ENCODE measurements at regions not wholly inside any gene's neighbourhood (a gene's known extent, or its start where the extent isn't known, plus 50 kb on each side); places are given as distances from the start of the nearest gene placed in this dataset.

- Histone ChIP-seq H3K36me3 (no peaks in the 10 kb centered on the region), H3K4me3 (no peak overlapping the region), H3K4me1 (replicated peaks) (peaks cover 7% of the 10 kb centered on the region), H3K27me3 (replicated peaks; ENCODE audit: insufficient read depth) (no peaks in the 10 kb centered on the region), H3K9me3 (no peaks in the 10 kb centered on the region), H3K27ac (no peak overlapping the region)
- TF ChIP-seq POLR2AphosphoS5 (IDR thresholded peaks at IDR 0.05) (no peak), CTCF (IDR thresholded peaks at IDR 0.05) (no peak), POLR2A (IDR thresholded peaks at IDR 0.05) (no peak)
- under 1% methylated on average over 4 of the region's 4 CpGs for WGBS
- peak; percentile 25 for DNase-seq (ENCODE audit: low spot score)
- intact Hi-C loops (cut with DNase I) = loop anchor here (2.0 to 5.0 kb wide), 4 partner anchors 150 to 533 kb away; no protein-coding TSS in a partner anchor
Measured at GRCh38 chr13:74287724-74288169, 153.5 kb upstream of the KLF12 start.

- no peak for DNase-seq (ENCODE audit: low spot score)
- Histone ChIP-seq H3K27me3 (replicated peaks; ENCODE audit: insufficient read depth) (no peaks in the 10 kb centered on the region), H3K4me3 (no peak overlapping the region), H3K4me1 (replicated peaks) (no peaks in the 10 kb centered on the region), H3K9me3 (no peaks in the 10 kb centered on the region), H3K27ac (no peak overlapping the region), H3K36me3 (no peaks in the 10 kb centered on the region)
- TF ChIP-seq POLR2AphosphoS5 (IDR thresholded peaks at IDR 0.05) (no peak), POLR2A (IDR thresholded peaks at IDR 0.05) (no peak), CTCF (IDR thresholded peaks at IDR 0.05) (no peak)
- WGBS = 90% methylated on average over 1 of the region's 1 CpG
- intact Hi-C loops (cut with DNase I) = no loop called here
Measured at GRCh38 chr13:74280795-74281490, 146.7 kb upstream of the KLF12 start.

GRCh38 chr13:74280093-74280794 is 146.0 kb upstream of the KLF12 start:
- intact Hi-C loops (cut with DNase I) = no loop called here
- H3K27me3 ChIP-seq (replicated peaks; ENCODE audit: insufficient read depth) = no peaks in the 10 kb centered on the region
- H3K36me3 ChIP-seq = no peaks in the 10 kb centered on the region
- no peak for DNase-seq (ENCODE audit: low spot score)
- no peaks in the 10 kb centered on the region for H3K9me3 ChIP-seq
- no peak overlapping the region for H3K27ac ChIP-seq
- no peak overlapping the region for H3K4me3 ChIP-seq
- no peaks in the 10 kb centered on the region for H3K4me1 ChIP-seq (replicated peaks)
- WGBS = 97% methylated on average over 3 of the region's 3 CpGs
- TF ChIP-seq CTCF (IDR thresholded peaks at IDR 0.05) (no peak), POLR2AphosphoS5 (IDR thresholded peaks at IDR 0.05) (no peak), POLR2A (IDR thresholded peaks at IDR 0.05) (no peak)

GRCh38 chr13:74278901-74279300 is 144.7 kb upstream of the KLF12 start:
- Histone ChIP-seq H3K36me3 (no peaks in the 10 kb centered on the region), H3K9me3 (no peaks in the 10 kb centered on the region), H3K4me3 (no peak overlapping the region), H3K27ac (no peak overlapping the region), H3K27me3 (replicated peaks; ENCODE audit: insufficient read depth) (no peaks in the 10 kb centered on the region), H3K4me1 (replicated peaks) (no peaks in the 10 kb centered on the region)
- no peak for TF ChIP-seq POLR2A (IDR thresholded peaks at IDR 0.05)
- no peak for TF ChIP-seq POLR2AphosphoS5 (IDR thresholded peaks at IDR 0.05)
- no peak for TF ChIP-seq CTCF (IDR thresholded peaks at IDR 0.05)
- intact Hi-C loops (cut with DNase I) = no loop called here
- DNase-seq (ENCODE audit: low spot score) = no peak
- 94% methylated on average over 2 of the region's 2 CpGs for WGBS
